GM18507 (cell line): ENCODE measurements at regions not wholly inside any gene's neighbourhood (a gene's known extent, or its start where the extent isn't known, plus 50 kb on each side); places are given as distances from the start of the nearest gene placed in this dataset.
"Not testable (repeated sequence)": the region's sequence is repeated elsewhere in the genome, so short reads cannot be mapped to it uniquely, and the experiment has no call there.

ENCODE experiments used
- DNase-seq: peaks from one replicate; pipeline ENCODE4 v3.0.0; 2011; ENCODE audit warnings: low read depth; ENCODE audit not compliant: insufficient read length; ENCODE audit errors: extremely low spot score
- FAIRE-seq: peaks from 2 replicates; lab custom pipeline; 2011; peaks lifted over from hg19 to GRCh38; lab: Jason Lieb, UNC

DNA sequence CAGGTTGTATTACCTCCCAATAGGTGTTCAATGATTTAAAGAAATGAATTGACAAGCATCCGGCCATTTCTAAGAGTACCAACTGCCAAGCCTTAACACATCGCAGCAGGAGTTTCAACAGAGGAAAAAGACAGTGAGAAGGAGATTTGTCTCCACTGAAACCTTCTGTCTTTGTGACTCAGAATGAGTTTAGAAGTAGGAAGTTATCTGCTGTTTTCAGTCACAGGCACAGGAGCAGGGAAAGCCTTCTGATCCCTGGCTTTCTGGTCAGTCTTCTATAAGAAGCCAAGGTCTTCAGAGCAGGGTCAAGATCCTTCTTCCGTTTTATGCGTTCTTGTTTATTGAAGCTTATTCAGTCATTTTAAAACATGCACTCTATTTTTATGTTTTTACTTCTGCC lies 390.7 kb upstream of the PCSK5 start:
- no peak for DNase-seq
- no peak for FAIRE-seq

DNA sequence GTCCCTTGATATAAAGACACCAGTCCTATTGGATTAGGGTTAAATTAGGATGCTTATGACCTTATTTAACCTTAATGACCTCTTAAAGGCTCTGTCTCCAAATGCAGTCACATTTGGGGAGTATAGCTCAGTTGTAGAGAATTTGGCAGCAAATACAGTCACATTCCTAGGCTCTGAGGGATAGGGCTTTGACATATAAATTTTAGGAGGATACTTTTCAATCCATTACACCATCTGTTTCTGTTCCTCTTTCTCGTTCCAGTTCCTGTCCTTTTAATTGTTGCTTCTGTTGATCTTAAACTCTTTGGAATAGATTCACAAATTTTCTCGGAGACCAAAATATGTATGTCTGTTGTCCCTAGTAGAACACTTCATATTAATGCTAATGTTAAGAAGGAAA lies 390.0 kb upstream of the PCSK5 start:
- no peak for DNase-seq
- FAIRE-seq = no peak

DNA sequence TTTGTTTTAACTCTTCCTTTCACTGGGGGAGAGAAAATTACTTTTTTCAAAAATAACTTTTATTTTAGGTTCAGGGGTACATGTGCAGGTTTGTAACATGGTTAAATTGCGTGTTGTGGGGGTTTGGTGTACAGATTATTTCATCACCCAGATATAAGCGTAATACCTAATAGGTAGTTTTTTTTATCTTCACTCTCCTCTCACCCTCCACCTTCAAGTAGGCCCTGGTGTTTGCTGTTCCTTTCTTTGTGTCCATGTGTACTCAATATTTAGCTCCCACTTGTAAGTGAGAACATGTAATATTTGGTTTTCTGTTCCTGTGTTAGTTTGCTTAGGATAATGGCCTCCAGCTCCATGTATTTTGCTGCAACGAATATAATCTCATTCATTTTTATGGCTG lies 389.5 kb upstream of the PCSK5 start:
- not testable (repeated sequence) for DNase-seq, FAIRE-seq

DNA sequence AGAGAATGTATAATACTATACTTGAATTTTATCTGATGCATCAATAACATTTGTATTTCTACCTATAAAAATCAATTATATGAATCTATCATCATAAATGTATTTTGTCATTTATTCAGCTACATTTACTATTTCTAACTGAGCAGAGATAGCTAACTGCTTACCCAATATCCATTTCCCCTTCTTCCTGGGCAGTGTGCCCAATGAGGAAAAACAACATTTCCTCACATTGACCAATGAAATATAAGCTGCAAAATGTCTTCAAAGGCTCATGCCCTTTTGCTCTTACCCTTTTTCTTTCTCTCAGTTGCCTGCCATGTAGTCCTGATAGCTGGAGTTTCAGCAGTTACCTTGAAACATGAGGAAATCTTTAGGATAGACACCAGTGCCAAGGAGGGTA lies 385.8 kb upstream of the PCSK5 start:
- no peak for FAIRE-seq
- DNase-seq = no peak

DNA sequence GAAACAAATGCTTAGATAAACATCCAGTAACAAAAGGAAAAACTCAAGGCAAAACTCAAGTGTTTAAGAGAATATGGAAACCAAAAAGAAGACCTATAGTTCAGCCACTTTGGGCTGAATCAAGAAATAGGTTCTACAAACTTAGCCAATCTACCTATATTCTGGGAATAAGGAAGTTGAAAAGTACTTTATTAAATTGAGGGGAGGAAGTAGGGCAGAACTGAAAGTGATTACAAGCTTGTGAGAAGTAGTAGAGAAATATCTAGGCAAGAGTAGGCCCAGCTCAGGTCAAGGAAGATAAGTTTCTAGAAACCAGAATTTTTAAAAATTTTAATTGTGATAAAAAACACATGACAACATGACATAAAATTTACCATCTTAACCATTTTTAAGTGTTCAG lies 384.8 kb upstream of the PCSK5 start:
- DNase-seq (no peak), FAIRE-seq (no peak)

DNA sequence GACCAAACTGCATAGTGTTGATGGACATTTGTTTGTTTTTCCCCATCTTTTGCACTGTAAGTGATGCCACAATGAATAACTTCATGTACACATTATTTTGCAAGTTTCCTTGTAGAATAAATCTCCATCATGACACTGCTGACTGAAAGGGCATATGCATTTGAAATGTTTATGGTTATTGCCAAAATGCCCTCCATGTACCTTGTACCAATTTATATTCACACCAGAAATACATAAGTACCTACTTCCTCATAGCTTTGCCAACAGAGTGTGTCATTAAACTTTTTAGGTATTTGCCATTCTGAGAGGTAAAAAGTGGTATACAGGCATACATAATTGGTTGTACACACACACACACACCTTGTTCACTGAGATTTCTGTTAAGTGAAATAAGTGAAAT lies 361.0 kb upstream of the PCSK5 start:
- DNase-seq = no peak
- FAIRE-seq = no peak

DNA sequence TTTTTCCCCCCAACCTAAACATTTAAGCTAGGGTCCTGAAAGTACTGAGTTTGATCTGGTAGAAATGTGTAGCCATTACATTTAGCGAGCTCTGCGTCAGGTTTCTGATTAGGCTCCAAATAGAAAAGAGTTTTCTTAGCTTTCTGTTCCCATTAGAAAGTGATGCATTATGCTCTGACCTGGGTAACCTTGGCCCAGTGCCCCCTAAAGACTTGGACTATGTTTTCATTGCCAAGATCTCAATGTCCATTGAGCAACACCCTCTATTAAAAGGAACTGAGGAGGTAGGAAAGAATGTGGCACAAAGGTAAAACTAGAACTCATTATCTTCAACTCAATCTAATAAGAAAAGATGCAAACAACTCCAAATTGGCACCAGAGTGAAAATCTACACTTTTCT lies 358.9 kb upstream of the PCSK5 start:
- no peak for FAIRE-seq
- DNase-seq = no peak

DNA sequence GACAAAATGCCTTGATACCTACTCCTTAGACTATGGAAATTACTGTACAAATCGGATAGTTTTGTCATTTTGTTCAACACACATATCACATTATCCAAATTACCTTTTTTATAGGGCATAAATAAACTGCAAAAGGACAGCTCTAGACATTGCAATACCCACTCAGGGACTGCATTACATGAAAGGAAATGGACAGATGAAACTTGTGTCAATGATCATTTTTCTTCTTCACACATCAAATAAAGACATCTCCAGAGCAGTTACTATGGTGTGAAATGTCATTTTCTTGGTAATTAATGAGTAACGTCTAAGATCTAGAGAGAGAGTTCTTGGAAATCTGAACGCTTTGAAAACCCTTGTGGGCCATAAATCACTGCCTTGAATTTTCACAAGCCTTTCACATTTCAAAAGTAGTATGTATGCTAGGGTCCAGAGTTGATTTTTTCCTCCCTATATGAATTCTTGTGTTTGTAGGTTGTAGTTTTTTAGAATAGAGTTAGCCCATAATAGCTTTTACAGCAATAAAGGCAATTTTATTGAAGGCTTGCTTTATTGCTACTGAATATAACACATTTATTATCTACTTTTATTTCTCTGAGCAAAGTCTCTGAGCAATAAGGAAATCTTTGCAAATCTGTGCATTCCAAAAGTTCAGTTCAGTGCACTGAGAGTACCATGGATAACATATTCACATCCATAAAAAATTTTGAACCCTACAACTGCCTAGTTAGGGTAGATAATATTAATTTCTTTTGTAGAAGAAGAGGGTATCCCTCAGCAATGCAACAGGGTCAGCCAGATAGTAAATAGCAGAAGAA lies 358.0 kb upstream of the PCSK5 start:
- DNase-seq = no peak
- FAIRE-seq = no peak

DNA sequence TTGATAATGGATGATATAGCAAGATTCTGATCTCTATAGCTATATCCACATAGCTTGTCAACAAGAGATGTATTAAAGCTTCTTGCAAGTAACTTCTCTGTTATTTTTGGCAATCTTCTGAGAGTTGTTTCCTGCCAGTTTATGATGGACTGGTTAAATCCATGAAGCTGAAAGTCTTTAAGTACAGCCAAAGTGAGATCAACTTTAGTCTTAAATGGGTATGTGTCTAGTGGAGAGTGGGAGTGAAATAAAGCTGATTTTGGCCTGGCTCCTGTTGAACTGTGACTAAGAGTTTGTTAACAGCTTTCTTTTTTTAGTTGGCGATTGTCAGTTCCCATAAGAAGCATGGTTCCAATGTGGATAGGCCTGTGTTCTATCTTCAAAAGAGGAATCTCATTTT lies 350.9 kb upstream of the PCSK5 start:
- no peak for FAIRE-seq
- no peak for DNase-seq

DNA sequence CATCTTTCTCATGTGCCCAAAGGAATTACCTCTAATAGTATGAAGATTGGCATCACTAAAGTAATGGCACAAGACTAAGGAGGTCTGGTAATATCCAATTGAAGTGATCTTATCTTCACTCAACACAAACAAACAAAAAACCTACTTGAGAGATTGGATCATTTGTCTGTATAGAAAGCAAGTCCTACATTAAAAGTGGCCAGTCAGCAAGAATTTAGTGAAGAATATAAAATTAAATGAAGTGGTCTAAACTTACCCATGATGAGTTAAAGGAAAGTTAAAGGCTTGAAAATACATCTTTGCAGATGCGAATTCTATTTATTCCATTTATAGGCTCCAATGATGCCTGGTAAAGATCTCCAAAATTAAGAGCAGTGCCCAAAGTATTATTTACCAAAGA lies 350.3 kb upstream of the PCSK5 start:
- DNase-seq (no peak), FAIRE-seq (no peak)

DNA sequence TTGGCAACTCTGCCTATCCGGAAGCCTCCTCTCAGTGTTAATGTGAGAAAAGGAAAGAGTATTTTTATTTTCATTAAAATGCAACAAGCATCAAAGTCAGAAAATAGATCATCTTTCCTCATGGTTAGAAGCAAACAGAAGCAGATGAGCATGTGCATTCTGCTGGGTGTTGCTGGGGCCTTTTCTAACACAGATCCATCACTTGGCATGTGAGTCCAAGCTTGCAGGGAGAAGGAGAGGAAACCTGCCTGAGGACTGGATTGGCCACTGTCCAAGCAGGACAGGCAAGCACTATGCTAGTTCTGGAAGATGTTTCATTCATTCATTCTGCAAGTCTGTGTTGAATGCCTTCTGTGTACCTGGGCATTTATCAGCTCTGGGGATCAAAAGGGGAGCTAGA lies 348.7 kb upstream of the PCSK5 start:
- DNase-seq (no peak), FAIRE-seq (no peak)

DNA sequence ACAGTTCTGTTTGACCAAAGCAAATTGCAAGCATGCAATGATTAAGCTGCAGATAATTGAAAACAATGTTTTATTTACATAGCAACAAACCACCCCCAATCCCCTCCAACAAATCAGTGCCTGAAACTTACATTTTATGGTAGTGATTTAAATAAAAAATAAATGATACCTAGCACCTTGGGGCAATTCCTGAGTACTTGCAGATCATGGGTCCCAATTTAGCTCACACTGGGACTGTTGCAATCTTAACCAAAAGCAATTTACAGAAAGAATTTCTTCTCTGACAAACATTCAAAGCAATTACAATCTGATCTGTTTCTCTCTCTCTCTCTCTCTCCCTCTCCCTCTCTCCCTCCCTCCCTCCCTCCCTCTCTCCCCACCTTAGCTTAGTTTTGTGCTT lies 345.7 kb upstream of the PCSK5 start:
- FAIRE-seq = no peak
- DNase-seq = no peak

DNA sequence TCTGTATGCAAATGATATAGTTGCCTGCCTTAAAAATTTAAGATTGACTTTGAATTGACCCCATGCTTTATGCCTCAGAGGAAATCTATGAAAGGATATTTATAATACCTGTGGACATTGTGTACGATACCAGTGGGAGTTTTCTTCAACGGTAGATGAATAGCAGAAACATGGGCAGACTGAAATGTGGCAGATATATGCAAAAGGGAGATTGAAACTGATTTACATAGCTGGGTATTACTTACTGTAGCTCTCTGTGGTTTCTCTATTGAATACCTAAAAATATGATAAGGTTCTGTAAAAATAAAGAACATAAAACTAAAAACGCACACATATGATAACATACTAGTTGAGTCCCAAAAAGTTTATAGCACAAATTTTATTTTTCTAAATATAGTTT lies 345.2 kb upstream of the PCSK5 start:
- FAIRE-seq = no peak
- no peak for DNase-seq

DNA sequence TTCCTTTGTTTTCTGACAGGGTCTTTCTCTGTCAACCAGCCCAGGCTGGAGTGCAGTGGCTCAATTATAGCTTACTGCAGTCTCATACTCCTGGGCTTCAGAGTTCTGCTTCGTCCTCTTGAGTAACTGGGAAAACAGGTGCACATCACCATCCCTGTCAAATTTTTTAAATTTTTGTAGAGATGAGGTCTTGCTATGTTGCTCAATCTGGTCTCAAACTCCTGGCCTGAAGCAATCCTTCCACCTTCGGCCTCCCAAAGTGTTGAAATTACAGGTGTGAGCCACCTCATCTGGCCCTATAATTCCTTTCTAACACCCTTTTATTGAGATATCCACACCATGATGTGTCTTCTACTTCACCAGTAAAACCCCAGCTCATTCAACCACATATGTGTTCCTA lies 341.6 kb upstream of the PCSK5 start:
- FAIRE-seq (no peak), DNase-seq (no peak)

DNA sequence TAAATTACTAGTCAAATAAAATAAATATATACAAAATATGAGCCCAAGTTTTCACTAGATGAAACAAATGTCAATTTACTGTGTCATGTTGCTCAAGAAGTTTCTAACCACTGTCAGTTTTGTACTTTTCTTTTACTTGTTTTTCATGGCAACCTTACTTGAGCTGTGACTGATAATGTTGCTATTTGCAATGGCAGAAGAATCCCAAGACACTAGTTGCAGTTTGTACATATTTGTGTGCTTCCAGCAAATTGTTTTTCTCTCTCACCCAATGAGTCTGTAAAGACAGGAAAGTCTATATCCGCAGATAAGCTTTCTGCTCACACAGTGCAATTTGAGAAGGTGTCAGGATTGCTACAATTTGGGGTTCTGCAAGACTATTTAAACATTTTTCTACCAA lies 338.6 kb upstream of the PCSK5 start:
- FAIRE-seq = no peak
- no peak for DNase-seq

DNA sequence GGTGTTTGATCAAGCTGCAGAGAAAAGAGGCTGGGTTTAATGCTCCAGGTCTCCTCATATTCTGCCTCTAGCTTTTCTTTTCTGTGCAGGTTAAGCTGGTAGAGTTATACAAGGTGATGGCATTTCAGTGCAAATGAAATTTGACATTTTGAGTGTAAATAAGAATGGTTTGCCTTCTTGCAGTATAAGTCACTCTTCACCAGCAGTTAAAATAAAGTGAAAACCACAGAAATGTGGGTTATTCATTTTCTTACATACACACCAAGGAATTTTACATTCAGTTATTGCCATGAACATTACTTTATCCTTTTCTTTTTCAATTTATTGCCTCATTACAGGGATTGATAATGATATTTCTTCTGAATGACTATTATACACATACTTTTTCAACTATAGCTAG lies 337.5 kb upstream of the PCSK5 start:
- FAIRE-seq = no peak

DNA sequence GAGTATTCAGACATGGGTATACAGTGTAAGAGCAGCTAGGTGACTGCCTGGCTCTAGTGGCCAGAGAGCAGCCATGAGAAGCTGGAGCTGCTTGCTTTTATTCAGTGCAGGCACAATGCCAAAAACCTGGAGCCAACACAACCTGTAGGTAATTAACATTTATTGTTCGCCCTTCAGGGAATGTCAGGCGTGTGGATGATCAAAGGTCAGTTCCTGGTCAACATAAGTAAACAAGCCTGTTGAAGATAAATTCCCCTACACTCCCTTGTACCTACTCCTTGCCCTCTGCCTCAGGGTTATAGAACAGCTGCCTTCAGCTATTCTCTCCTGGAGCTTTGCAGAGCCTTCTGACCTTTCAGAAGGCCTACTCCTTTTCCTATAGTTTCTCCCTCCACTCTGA lies 323.7 kb upstream of the PCSK5 start:
- DNase-seq, FAIRE-seq: not testable (repeated sequence)

More for the DNA sequence above, 337.5 kb upstream of the PCSK5 start:
- no peak for DNase-seq

DNA sequence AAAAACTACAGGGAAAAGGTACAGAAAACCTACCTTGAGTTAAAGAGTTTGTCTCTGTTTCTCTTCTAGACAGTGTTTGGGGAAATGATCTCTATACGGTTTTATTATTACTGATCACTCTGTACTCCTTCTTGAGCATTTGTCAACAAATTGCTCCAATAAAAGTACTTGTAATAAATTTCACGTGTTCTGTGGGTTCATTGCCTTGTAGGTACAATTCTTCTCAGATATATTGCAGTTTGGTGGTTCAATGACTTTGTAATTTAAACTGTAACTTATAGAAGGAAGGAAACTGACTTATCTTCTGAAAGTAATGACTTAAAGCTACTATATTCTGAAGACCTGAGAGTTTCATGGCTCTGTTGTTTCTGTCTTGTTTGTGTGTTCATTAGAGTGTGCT lies 319.9 kb upstream of the PCSK5 start:
- FAIRE-seq (no peak), DNase-seq (no peak)

DNA sequence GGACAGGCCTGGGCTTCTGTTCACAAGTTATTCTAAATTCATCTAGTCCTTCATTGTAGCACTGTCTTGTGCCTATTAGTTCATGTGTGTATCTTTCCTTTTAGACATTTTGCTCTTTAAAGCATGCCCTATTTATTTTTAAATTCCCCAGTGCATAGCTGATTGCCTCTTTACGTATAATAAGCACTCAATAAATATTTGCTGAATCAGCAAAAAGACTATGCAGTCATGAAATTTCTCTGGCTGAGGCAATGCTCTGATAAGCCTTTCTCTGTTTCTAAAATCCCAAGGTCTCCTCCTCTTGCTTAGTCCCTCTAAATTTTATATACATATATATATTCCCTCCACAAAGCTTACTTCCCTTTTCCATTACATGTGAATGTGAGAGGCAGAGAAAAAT lies 315.9 kb upstream of the PCSK5 start:
- DNase-seq (no peak), FAIRE-seq (no peak)

DNA sequence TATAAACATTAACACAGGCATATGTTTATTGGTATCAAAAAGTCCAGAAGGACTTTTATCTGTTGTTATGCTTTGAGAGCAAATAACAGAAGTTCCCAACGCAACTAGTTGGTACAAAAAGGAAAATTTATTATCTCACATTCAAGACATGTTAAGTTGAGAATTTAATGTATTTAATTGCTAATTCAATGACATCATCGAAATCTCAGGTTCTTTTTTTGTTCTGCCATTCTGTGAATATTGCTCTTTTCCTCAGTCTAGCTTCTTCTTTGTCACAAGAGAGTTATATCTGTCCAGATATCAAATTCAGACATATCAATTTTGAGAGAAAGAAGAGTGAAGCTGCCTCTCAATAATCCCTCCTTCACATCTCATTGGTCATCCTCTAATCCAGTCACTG lies 307.6 kb upstream of the PCSK5 start:
- no peak for FAIRE-seq
- no peak for DNase-seq

DNA sequence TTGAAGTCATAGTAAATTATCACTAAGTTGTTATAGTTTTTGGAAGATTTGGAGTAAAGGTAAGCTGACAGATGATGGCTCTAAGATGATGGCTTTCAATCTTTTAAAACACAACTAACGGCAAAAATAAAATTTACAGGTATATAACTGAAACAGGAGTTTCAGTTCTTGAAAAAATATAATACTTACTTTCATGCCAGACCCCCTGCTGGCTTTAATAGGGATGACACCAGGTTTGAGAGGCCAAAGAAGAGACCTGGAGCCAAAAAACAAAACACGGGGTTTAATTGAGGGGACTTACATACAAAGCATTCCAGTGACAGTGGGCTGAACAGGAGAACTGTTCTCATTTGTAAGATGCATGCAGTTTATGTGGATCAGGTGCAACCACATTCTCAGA lies 301.7 kb upstream of the PCSK5 start:
- FAIRE-seq = no peak
- no peak for DNase-seq

DNA sequence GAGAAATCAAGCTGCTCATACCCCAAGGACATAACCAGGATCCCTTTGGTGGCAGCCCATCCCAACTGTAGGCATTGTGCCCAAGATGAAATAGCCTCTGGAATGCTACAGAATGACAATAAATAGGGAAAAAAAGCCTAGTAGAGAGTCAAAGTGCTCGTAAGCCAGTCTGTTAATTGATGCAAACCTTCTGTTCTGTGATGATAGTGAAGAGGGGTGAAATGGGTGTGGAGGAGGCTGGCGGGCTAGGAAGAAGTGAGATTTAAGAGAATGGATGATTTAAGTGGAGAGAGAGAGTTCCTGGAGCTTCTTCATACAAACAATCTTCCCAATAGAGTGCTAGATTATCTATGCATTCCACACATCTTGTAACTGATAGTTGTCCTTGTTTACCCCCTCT lies 301.0 kb upstream of the PCSK5 start:
- FAIRE-seq (no peak), DNase-seq (no peak)
